GM18517 (cell line): ENCODE measurements at regions not wholly inside any gene's neighbourhood (a gene's known extent, or its start where the extent isn't known, plus 50 kb on each side); places are given as distances from the start of the nearest gene placed in this dataset.
A peak's percentile ranks its signal among the peaks of the same experiment; 100 is the strongest.
"Not testable (repeated sequence)": the region's sequence is repeated elsewhere in the genome, so short reads cannot be mapped to it uniquely, and the experiment has no call there.

Source experiments
- ATAC-seq: cut with Tn5 transposase; IDR thresholded peaks from one replicate; pipeline ENCODE4 v1.9.1; 2021; ENCODE audit warnings: mild to moderate bottlenecking, moderate library complexity; ENCODE audit not compliant: unreplicated experiment

- ATAC-seq, result not testable (repeated sequence)
These were observed 187.4 kb downstream of the FAM72C start for GRCh38 chr1:143784239-143784882.

- ATAC-seq, result not testable (repeated sequence)
These were observed 193.6 kb downstream of the FAM72C start for GRCh38 chr1:143778178-143778577.

DNA sequence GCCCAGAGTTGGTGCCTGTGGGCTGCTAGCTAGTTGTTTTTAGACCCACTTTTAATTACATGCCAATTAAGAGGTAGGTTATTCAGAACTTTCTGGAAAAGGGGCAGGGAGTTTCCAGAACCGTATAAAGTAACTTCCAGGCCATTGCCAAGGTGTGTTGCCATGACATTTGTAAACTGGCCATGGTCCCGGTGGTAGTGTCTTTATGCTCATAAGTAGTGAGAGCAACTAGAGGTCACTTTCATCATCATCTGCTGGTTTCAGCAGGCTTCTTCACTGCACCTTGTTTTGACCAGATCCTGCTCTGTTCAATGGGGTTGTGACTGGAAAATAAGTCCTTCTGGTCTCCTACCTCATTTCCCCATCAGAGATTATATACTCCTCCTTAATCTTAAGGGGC, 207.0 kb downstream of the FAM72C start:
- not testable (repeated sequence) for ATAC-seq

DNA sequence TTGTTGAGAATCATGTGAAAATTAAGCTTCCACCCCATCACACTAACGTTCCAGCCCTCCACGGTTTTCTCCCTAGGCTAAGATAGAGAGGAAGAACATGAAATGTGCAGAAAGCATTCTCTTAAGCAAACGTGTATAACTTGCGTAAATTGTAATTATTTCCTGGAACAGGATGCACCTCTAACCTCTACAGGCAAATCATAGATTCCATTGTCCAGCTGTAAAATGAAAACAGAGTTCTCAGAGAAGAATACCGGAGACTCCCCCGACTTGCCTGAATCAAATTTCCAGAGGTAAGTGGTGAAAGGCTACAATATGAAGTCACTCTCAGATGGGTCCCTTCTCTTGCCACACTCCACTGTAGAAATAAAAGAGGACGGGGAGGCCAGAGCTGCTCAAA, 211.4 kb downstream of the FAM72C start:
- not testable (repeated sequence) for ATAC-seq

GRCh38 chr1:143755961-143756360, 215.8 kb downstream of the FAM72C start:
- ATAC-seq, result not testable (repeated sequence)

DNA sequence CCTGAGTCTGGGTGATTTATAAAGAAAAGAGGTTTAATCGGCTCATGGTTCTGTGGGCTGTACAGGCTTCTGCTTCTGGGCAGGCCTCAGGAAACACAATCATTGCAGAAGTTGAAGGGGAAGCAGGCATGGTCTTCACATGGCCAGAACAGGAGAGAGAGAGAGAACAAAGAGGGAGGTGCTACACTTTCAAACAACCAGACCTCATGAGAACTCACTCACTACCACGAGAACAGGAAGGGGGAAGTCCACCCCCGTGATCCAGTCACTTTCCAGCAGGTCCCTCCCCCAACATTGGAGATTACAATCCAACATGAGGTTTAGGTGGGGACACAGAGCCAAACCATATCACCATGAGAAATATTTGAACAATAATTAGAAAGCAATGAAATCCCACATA, 222.9 kb downstream of the FAM72C start:
- no peak for ATAC-seq

- no peak for ATAC-seq
These were observed 235.2 kb downstream of the FAM72C start for GRCh38 chr1:143736562-143736961.

DNA sequence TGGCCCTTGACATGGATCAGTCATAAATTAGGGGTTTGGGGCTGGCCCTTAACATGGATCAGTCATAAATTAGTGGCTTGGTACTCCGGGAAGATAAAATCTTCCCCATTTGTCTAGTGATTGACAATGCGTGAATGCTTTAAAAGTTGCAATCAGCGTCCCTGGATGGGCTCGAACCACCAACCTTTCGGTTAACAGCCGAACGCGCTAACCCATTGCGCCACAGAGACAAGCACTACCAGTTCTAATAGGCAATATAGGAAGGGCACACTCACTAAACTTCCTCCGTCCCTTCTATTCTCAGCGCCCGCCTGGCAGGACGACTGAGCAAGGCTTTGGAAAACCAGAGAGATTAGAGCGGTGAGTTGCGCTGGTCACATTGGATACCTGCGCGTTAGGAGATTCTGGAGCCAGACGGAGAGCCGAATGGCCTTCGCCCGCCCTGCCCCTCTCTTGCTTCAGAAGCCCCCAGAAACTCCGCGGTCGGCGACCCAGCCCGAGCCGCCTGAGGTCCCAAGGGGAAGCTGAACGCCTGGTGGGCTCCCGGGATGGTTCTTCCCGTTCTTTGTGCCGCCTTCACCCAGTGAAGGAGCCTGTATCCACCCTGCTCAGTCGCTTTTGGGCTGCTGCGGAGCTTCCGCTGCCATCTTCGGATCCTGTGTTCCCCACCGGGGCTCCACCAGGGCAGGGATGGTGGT, 235.9 kb downstream of the FAM72C start:
- ATAC-seq, result no peak

GRCh38 chr1:143734261-143734660, 237.5 kb downstream of the FAM72C start:
- not testable (repeated sequence) for ATAC-seq

GRCh38 chr1:143730890-143731289, 240.9 kb downstream of the FAM72C start:
- ATAC-seq, result not testable (repeated sequence)

DNA sequence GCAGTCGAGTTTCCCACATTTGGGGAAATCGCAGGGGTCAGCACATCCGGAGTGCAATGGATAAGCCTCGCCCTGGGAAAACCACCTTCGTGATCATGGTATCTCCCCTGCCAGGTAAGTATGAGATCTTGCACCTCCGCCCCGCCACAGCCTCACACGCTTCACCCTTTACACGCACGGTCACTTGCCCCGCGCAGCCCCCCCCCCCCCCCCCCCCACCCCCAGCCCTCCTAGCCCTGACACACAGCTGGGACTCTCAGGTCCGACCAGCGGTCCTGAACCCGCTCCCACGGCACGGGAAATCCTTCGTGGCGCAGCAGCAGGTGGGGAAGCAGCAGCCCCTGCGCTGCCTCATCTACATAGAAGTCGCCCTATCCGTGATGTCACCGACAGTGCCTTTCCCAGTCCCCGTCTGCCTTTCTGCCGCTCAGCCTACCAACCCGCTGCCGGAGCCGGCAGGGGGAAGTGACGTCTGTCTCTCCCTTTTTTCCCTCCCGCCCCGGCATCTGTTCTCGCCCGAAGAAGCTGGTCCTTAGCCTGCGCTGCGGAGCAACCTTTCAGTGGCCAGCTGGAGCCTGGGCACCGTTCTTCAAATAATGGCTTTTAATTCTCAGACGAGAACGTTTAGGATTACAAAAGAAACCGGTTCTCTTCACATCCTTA, 242.2 kb downstream of the FAM72C start:
- ATAC-seq, result peak; percentile 45

GRCh38 chr1:143728802-143729448, 242.9 kb downstream of the FAM72C start:
- peak; percentile 99 for ATAC-seq

GRCh38 chr1:143727263-143727662, 244.5 kb downstream of the FAM72C start:
- ATAC-seq, result no peak

GRCh38 chr1:143721024-143721373, 250.8 kb downstream of the FAM72C start:
- ATAC-seq, result no peak

DNA sequence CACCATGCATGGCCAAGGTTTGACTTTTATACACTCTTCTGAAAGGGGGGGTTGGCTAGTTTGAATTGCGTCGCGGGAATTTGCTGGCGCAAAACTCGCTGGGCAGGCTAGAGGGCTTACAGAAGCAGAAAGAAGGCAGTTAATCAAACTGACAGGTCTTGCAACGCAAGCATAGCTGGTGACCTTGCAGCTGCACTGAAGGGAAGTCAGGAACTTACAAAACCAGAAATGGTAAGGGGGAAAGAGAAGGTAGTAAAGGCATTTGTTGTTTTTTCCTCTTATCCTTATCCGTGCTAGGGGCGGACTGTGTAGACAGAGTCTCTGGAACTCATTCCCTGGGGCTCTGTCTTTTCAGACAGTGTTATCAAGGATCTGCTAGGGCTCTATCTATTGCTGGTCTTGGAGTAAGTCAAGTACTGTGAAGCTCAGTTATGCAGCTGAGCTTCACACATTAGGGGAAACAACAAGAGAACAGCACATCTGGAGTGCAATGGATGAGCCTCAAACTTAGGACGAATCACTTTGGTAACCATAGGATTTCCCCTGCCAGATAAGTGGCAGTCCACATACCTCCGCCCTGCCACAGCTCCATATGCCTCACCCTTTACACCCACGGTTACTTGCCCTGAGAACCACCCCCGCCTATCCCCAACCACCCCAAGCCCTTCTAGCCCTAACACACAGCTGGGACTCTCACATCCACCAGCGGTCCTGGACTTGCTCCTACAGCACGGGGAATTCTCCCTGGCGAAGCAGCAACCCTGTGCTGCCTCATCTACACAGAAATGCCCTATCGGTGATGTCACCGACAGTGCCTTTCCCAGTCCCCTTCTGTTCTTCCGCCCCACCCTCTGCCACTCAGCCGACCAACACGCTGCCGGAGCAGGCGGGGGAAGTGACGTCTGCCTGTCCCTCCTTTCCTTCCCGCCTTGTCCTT, 251.4 kb downstream of the FAM72C start:
- ATAC-seq, result no peak

GRCh38 chr1:143718524-143718923, 253.3 kb downstream of the FAM72C start:
- ATAC-seq, result no peak

- no peak for ATAC-seq
These were observed 253.8 kb downstream of the FAM72C start for GRCh38 chr1:143718021-143718420.

- ATAC-seq, result no peak
These were observed 254.4 kb downstream of the FAM72C start for GRCh38 chr1:143717434-143717833.

DNA sequence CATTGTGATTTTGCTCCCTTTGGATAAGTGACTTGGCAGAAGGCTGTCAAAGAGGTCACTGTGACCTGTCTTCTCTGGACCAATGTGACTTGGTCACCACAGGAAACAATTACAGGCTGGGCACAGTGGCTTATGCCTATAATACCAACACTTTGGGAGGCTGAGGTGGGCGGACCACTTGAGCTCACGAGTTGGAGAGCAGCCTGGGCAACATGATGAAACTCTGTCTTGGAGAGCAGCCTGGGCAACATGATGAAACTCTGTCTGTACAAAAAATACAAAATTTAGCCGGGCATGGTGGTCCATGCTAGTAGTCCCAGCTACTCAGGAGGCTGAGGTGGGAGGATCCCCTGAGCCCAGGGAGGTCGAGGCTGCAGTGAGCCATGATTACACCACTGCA, 256.9 kb downstream of the FAM72C start:
- not testable (repeated sequence) for ATAC-seq

GRCh38 chr1:143709606-143710259, 262.1 kb downstream of the FAM72C start:
- not testable (repeated sequence) for ATAC-seq
